ENCODE measurements at regions not wholly inside any gene's neighbourhood (a gene's known extent, or its start where the extent isn't known, plus 50 kb on each side); places are given as distances from the start of the nearest gene placed in this dataset.

DNA sequence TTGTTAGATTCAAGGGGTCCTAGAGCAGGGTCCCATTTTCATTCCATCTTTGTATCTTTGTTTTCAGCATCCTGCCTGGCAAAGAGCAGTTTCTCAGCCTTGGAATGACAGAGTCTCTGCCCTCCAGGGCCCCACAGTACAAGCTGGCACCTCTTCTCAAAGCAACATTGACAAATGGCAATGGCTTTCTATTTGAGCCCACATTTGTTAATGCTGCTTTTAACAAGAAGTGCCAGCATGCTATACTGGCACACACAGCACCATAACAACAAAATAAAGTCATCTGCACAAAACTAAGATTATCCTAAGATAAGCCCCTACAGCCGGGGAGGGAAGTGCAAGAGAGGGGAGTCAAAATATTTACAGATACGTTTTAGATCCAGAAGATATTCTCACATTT is 309.7 kb upstream of the C11orf87 start:
- CTCF ChIA-PET, result interaction anchor here (1.3 kb wide), 1 partner anchor 11 kb away, joined by 4 read pairs; no protein-coding TSS in a partner anchor

GRCh38 chr11:109112821-109113280 is 309.1 kb upstream of the C11orf87 start:
- Histone ChIP-seq H3K36me3 (ENCODE audit: control insufficient read depth, insufficient read depth, low read length) (no peaks in the 10 kb centered on the region), H3K4me3 (ENCODE audit: low read depth, low read length) (no peak overlapping the region), H3K27me3 (ENCODE audit: control insufficient read depth, insufficient read depth, low read length) (0 out of 2 replicates have a peak, but pooled peaks cover 2% of the 10 kb centered on the region)
- TF ChIP-seq, protein P1, sequence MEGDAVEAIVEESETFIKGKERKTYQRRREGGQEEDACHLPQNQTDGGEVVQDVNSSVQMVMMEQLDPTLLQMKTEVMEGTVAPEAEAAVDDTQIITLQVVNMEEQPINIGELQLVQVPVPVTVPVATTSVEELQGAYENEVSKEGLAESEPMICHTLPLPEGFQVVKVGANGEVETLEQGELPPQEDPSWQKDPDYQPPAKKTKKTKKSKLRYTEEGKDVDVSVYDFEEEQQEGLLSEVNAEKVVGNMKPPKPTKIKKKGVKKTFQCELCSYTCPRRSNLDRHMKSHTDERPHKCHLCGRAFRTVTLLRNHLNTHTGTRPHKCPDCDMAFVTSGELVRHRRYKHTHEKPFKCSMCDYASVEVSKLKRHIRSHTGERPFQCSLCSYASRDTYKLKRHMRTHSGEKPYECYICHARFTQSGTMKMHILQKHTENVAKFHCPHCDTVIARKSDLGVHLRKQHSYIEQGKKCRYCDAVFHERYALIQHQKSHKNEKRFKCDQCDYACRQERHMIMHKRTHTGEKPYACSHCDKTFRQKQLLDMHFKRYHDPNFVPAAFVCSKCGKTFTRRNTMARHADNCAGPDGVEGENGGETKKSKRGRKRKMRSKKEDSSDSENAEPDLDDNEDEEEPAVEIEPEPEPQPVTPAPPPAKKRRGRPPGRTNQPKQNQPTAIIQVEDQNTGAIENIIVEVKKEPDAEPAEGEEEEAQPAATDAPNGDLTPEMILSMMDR (IDR thresholded peaks at IDR 0.05; ENCODE audit: insufficient read depth, low read depth, low read length), result no peak
- POLR2A ChIA-PET, result no interaction called here
- no peak for DNase-seq (ENCODE audit: low read depth)
- CTCF ChIA-PET, result interaction anchor here (1.3 kb wide), 1 partner anchor 10 kb away, joined by 4 read pairs; no protein-coding TSS in a partner anchor

More for the DNA sequence above, 309.7 kb upstream of the C11orf87 start:
- no peak for DNase-seq (ENCODE audit: low read depth)
- POLR2A ChIA-PET, result no interaction called here
- TF ChIP-seq, protein P1 (IDR thresholded peaks at IDR 0.05; ENCODE audit: insufficient read depth, low read depth, low read length), result no peak
- H3K4me3 ChIP-seq (ENCODE audit: low read depth, low read length), result no peak overlapping the region
- H3K36me3 ChIP-seq (ENCODE audit: control insufficient read depth, insufficient read depth, low read length), result no peaks in the 10 kb centered on the region
- H3K27me3 ChIP-seq (ENCODE audit: control insufficient read depth, insufficient read depth, low read length), result 0 out of 2 replicates have a peak, but pooled peaks cover 2% of the 10 kb centered on the region

- H3K27me3 ChIP-seq (ENCODE audit: control insufficient read depth, insufficient read depth, low read length), result no peaks in the 10 kb centered on the region
- H3K4me3 ChIP-seq (ENCODE audit: low read depth, low read length), result no peak overlapping the region
- ChIA-PET POLR2A (no interaction called here), CTCF (interaction anchor here (1.2 kb wide), 1 partner anchor 27 kb away, joined by 3 read pairs; no protein-coding TSS in a partner anchor)
- H3K36me3 ChIP-seq (ENCODE audit: control insufficient read depth, insufficient read depth, low read length), result no peaks in the 10 kb centered on the region
- no peak for DNase-seq (ENCODE audit: low read depth)
- TF ChIP-seq, protein P1 (IDR thresholded peaks at IDR 0.05; ENCODE audit: insufficient read depth, low read depth, low read length), result no peak
Measured at GRCh38 chr11:109120341-109120740, 301.6 kb upstream of the C11orf87 start.

DNA sequence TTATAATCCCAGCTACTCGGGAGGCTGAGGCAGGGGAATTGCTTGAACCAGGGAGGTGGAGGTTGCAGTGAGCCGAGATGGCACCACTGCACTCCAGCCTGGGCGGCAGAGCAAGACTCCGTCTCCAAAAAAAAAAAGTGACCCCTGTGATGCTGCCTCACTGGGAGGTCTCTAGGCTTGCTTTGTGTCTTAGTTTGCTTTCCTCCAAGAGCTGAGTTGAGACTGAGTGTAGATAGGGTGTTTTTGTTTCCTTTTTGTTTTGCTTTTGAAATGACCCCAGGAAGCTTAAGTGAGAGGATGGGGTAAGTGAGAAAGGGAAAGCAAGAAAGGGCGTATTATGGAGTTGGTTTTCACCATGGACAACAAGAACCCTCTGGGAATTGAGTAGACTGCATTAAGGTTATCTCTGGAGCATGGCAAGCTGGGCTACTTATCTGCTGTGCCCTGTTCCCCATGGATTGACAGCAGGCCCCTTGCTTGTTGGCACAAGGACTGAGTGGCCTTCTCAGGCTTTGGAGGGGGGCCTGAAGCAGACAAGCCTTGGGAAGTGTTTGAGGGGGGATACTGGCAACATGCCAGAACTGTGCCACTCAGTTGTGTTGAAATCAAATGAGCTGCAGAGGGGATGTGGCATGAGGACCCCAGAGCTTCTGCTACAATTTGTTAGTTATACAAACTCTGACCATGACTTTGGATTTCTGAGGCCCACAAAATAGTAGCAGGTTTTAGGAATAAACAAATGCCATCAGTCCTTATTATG is 300.6 kb upstream of the C11orf87 start:
- ChIA-PET CTCF (no interaction called here), POLR2A (no interaction called here)
- no peak overlapping the region for H3K4me3 ChIP-seq (ENCODE audit: low read depth, low read length)
- DNase-seq (ENCODE audit: low read depth), result no peak
- no peaks in the 10 kb centered on the region for H3K27me3 ChIP-seq (ENCODE audit: control insufficient read depth, insufficient read depth, low read length)
- TF ChIP-seq, protein P1 (IDR thresholded peaks at IDR 0.05; ENCODE audit: insufficient read depth, low read depth, low read length), result no peak
- H3K36me3 ChIP-seq (ENCODE audit: control insufficient read depth, insufficient read depth, low read length), result no peaks in the 10 kb centered on the region

- Histone ChIP-seq H3K27me3 (ENCODE audit: control insufficient read depth, insufficient read depth, low read length) (no peaks in the 10 kb centered on the region), H3K36me3 (ENCODE audit: control insufficient read depth, insufficient read depth, low read length) (no peaks in the 10 kb centered on the region), H3K4me3 (ENCODE audit: low read depth, low read length) (no peak overlapping the region)
- CTCF ChIA-PET, result interaction anchor here (1.6 kb wide), 1 partner anchor 11 kb away, joined by 4 read pairs; no protein-coding TSS in a partner anchor
- no peak for DNase-seq (ENCODE audit: low read depth)
- TF ChIP-seq, protein P1 (IDR thresholded peaks at IDR 0.05; ENCODE audit: insufficient read depth, low read depth, low read length), result no peak
- POLR2A ChIA-PET, result no interaction called here
Measured at GRCh38 chr11:109123816-109124787, 297.9 kb upstream of the C11orf87 start.

Data from BJ (cell line).